ENCODE measurements at regions not wholly inside any gene's neighbourhood (a gene's known extent, or its start where the extent isn't known, plus 50 kb on each side); places are given as distances from the start of the nearest gene placed in this dataset.

DNA sequence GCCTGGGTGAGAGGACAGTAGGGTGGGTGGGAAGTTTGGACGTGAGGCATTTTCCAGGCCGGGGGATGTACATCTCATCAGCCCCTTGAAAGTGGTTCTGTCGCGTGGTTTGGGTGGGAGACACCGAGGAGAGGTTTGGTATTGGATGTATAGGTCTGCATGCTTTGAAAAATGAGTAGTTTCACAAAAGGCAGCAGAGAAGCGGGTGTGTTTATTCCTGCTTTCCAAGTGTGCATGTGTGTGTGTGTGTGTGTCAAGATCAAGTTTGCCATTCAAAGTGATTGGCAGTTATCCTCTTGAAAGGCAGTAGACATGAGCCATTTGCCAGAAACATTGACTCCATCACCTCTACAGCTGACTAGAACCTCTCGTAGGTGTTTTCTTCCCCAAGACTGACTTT, 423.1 kb upstream of the POU3F3 start:
- no peaks in the 10 kb centered on the region for H3K36me3 ChIP-seq
- no peaks in the 10 kb centered on the region for H3K9me3 ChIP-seq
- H3K27me3 ChIP-seq, result peaks cover 0 to 12% (median 0%) of the 10 kb centered on the region in 3 donors
- H3K4me1 ChIP-seq, result peaks cover 0 to 8% (median 0%) of the 10 kb centered on the region in 4 donors
- 86 to 89% methylated on average over 7 of the region's 7 CpGs for WGBS, 2 donors
- TF ChIP-seq POLR2A (IDR thresholded peaks at IDR 0.05) (no peak), EP300 (IDR thresholded peaks at IDR 0.05) (no peak), CTCF (IDR thresholded peaks at IDR 0.05) (no peak), POLR2AphosphoS5 (IDR thresholded peaks at IDR 0.05) (no peak)
- no peak overlapping the region for H3K4me3 ChIP-seq
- intact Hi-C loops (cut with DNase I), result no loop called here
- no peak for DNase-seq
- no peak overlapping the region for H3K27ac ChIP-seq

DNA sequence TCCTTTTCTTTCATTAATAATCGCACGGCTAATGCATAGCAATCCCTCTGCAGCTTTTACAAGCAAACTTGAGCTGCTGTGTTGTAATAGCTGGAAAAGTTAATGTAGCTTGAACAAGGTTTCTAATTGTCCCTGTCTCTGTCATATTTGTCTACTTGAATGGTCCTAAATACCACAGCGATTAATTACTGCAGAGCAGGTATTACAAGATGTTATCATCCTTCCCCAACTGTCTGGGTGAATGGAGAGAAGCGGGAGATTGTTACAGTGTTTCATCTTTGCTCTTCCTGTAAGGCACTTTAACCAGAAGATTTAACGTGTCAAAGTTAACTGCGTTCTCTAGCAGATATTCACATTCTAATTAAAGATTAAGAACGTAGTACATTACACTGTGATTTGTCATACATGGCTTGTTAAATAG, 422.2 kb upstream of the POU3F3 start:
- no peak overlapping the region for H3K4me3 ChIP-seq
- intact Hi-C loops (cut with DNase I), result no loop called here

DNA sequence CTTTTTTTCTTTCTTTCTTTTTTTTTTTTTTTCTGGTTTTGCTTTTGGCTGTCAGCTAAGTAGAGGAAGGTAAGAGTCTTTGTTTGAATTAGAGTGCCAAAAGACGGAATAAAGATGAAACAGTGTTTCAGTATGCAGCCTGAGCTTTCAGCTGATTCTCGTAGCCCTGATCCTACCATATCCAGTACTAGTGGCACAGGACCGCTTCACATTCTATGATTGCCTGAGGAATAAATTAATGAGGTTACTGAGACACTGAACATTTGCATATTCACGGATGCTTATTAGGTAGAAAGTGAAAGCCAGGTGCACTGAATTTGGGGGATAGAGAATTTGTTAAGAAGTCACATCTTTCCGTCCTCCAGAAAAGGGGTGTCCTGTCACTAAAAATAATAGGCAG, 421.5 kb upstream of the POU3F3 start:
- no peaks in the 10 kb centered on the region for H3K36me3 ChIP-seq
- H3K9me3 ChIP-seq, result no peaks in the 10 kb centered on the region
- peaks cover 0 to 8% (median 0%) of the 10 kb centered on the region in 4 donors for H3K4me1 ChIP-seq
- peaks cover 0 to 12% (median 0%) of the 10 kb centered on the region in 3 donors for H3K27me3 ChIP-seq
- H3K27ac ChIP-seq, result no peak overlapping the region
- H3K4me3 ChIP-seq, result no peak overlapping the region
- intact Hi-C loops (cut with DNase I), result no loop called here
- no peak for DNase-seq
- 86 to 88% methylated on average over 5 of the region's 5 CpGs for WGBS, 2 donors
- TF ChIP-seq POLR2AphosphoS5 (IDR thresholded peaks at IDR 0.05), result no peak
- TF ChIP-seq EP300 (IDR thresholded peaks at IDR 0.05), result no peak
- TF ChIP-seq POLR2A (IDR thresholded peaks at IDR 0.05), result no peak
- no peak for TF ChIP-seq CTCF (IDR thresholded peaks at IDR 0.05)

More for the DNA sequence above, 422.2 kb upstream of the POU3F3 start:
- peaks cover 0 to 8% (median 0%) of the 10 kb centered on the region in 4 donors for H3K4me1 ChIP-seq
- no peaks in the 10 kb centered on the region for H3K36me3 ChIP-seq
- H3K27me3 ChIP-seq, result peaks cover 0 to 12% (median 0%) of the 10 kb centered on the region in 3 donors
- no peak for DNase-seq
- H3K9me3 ChIP-seq, result no peaks in the 10 kb centered on the region
- WGBS, 2 donors, result 80 to 84% methylated on average over 7 of the region's 7 CpGs
- no peak for TF ChIP-seq POLR2AphosphoS5 (IDR thresholded peaks at IDR 0.05)
- no peak for TF ChIP-seq POLR2A (IDR thresholded peaks at IDR 0.05)
- TF ChIP-seq EP300 (IDR thresholded peaks at IDR 0.05), result no peak
- no peak for TF ChIP-seq CTCF (IDR thresholded peaks at IDR 0.05)
- no peak overlapping the region for H3K27ac ChIP-seq

DNA sequence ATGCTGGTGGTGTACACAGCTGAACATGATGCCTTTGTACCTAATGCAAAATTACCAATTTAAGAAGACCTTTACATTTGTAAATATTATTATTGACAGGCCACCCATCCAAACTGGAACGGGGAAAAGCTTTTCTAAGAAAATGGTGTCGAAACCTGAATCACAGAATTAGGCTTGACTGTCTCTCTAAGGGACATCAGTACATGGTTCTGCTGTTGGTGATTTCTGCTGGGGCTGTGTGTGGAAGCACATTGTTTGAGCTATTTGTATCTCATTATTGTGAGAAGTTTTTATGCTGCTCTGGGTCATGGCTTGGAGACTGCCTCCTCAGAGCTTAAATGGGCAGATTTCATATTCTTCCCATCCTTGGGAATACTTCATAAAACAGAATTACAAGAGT, 420.9 kb upstream of the POU3F3 start:
- Histone ChIP-seq H3K9me3 (no peaks in the 10 kb centered on the region), H3K4me1 (peaks cover 0 to 8% (median 0%) of the 10 kb centered on the region in 4 donors), H3K27ac (no peak overlapping the region), H3K36me3 (no peaks in the 10 kb centered on the region), H3K27me3 (peaks cover 0 to 12% (median 0%) of the 10 kb centered on the region in 3 donors), H3K4me3 (no peak overlapping the region)
- no peak for TF ChIP-seq EP300 (IDR thresholded peaks at IDR 0.05)
- TF ChIP-seq POLR2AphosphoS5 (IDR thresholded peaks at IDR 0.05), result no peak
- TF ChIP-seq CTCF (IDR thresholded peaks at IDR 0.05), result no peak
- TF ChIP-seq POLR2A (IDR thresholded peaks at IDR 0.05), result no peak
- DNase-seq, result no peak
- intact Hi-C loops (cut with DNase I), result no loop called here
- WGBS, 2 donors, result 87 to 92% methylated on average over 2 of the region's 2 CpGs

- no peak overlapping the region for H3K4me3 ChIP-seq
- H3K9me3 ChIP-seq, result no peaks in the 10 kb centered on the region
- no peaks in the 10 kb centered on the region for H3K36me3 ChIP-seq
- H3K27me3 ChIP-seq, result peaks cover 0 to 12% (median 0%) of the 10 kb centered on the region in 3 donors
- 90 to 94% methylated on average over 3 of the region's 3 CpGs for WGBS, 2 donors
- no peak for DNase-seq
- peaks cover 0 to 8% (median 0%) of the 10 kb centered on the region in 4 donors for H3K4me1 ChIP-seq
- no peak overlapping the region for H3K27ac ChIP-seq
- intact Hi-C loops (cut with DNase I), result no loop called here
- TF ChIP-seq EP300 (IDR thresholded peaks at IDR 0.05) (no peak), POLR2AphosphoS5 (IDR thresholded peaks at IDR 0.05) (no peak), POLR2A (IDR thresholded peaks at IDR 0.05) (no peak), CTCF (IDR thresholded peaks at IDR 0.05) (no peak)
These were observed 420.3 kb upstream of the POU3F3 start for GRCh38 chr2:104433657-104434056.
